NCI-H1092 (cell line): ENCODE measurements at regions not wholly inside any gene's neighbourhood (a gene's known extent, or its start where the extent isn't known, plus 50 kb on each side); places are given as distances from the start of the nearest gene placed in this dataset.
"Not testable (repeated sequence)": the region's sequence is repeated elsewhere in the genome, so short reads cannot be mapped to it uniquely, and the experiment has no call there.

Experiments
- DNase-seq: peaks from one replicate; lab custom pipeline; 2025; lab: John Stamatoyannopoulos, UW

- DNase-seq, result no peak
Observed at GRCh38 chr3:96483781-96484180, 330.6 kb upstream of the EPHA6 start.

- no peak for DNase-seq
Observed at GRCh38 chr3:96488708-96489107, 325.7 kb upstream of the EPHA6 start.

GRCh38 chr3:96491023-96491422 is 323.4 kb upstream of the EPHA6 start:
- no peak for DNase-seq

GRCh38 chr3:96491868-96492267 is 322.5 kb upstream of the EPHA6 start:
- no peak for DNase-seq

- no peak for DNase-seq
Observed at GRCh38 chr3:96510334-96510733, 304.1 kb upstream of the EPHA6 start.

- no peak for DNase-seq
Observed at GRCh38 chr3:96537165-96537564, 277.2 kb upstream of the EPHA6 start.

GRCh38 chr3:96538186-96538585 is 276.2 kb upstream of the EPHA6 start:
- no peak for DNase-seq

GRCh38 chr3:96548073-96548472 is 266.3 kb upstream of the EPHA6 start:
- DNase-seq, result no peak

- DNase-seq, result no peak
Observed at GRCh38 chr3:96576935-96577334, 237.5 kb upstream of the EPHA6 start.

- DNase-seq, result no peak
Observed at GRCh38 chr3:96584066-96584465, 230.3 kb upstream of the EPHA6 start.

- not testable (repeated sequence) for DNase-seq
Observed at GRCh38 chr3:96606865-96607264, 207.5 kb upstream of the EPHA6 start.

- DNase-seq, result no peak
Observed at GRCh38 chr3:96619475-96619874, 194.9 kb upstream of the EPHA6 start.

GRCh38 chr3:96622878-96623277 is 191.5 kb upstream of the EPHA6 start:
- DNase-seq, result no peak

GRCh38 chr3:96631050-96631449 is 183.3 kb upstream of the EPHA6 start:
- DNase-seq, result no peak

GRCh38 chr3:96646596-96646995 is 167.8 kb upstream of the EPHA6 start:
- no peak for DNase-seq

GRCh38 chr3:96657710-96658109 is 156.7 kb upstream of the EPHA6 start:
- no peak for DNase-seq

- not testable (repeated sequence) for DNase-seq
Observed at GRCh38 chr3:96671861-96672595, 142.4 kb upstream of the EPHA6 start.

- DNase-seq, result no peak
Observed at GRCh38 chr3:96677156-96677555, 137.2 kb upstream of the EPHA6 start.

- DNase-seq, result no peak
Observed at GRCh38 chr3:96678325-96678724, 136.1 kb upstream of the EPHA6 start.

- no peak for DNase-seq
Observed at GRCh38 chr3:96700322-96701315, 113.8 kb upstream of the EPHA6 start.

- no peak for DNase-seq
Observed at GRCh38 chr3:96705895-96706294, 108.5 kb upstream of the EPHA6 start.

GRCh38 chr3:96706509-96706908 is 107.9 kb upstream of the EPHA6 start:
- no peak for DNase-seq

- no peak for DNase-seq
Observed at GRCh38 chr3:96711816-96712215, 102.6 kb upstream of the EPHA6 start.
